GM12878 (cell line): ENCODE measurements at regions not wholly inside any gene's neighbourhood (a gene's known extent, or its start where the extent isn't known, plus 50 kb on each side); places are given as distances from the start of the nearest gene placed in this dataset.

Experiments used
- CEBPZ ChIP-seq: fragments of 150-350 bp; IDR thresholded peaks from 2 replicates; pipeline ENCODE4 v1.6.1; 2016; ENCODE audit warnings: low read depth, low read length
- EED ChIP-seq: sonication (generic); IDR thresholded peaks from 2 replicates; pipeline ENCODE4 v1.6.1; 2016; ENCODE audit warnings: antibody characterized with exemption, low read depth
- HDGF ChIP-seq: fragments of 450-650 bp; IDR thresholded peaks from 2 replicates; pipeline ENCODE4 v1.6.1; 2016; ENCODE audit warnings: antibody characterized with exemption
- KDM1A ChIP-seq: fragments of 200-600 bp; sonication (generic); IDR thresholded peaks from 2 replicates; pipeline ENCODE4 v1.6.1; 2016; ENCODE audit warnings: borderline replicate concordance
- NFIC ChIP-seq: IDR thresholded peaks from 2 replicates; pipeline ENCODE4 v1.6.1; 2012; ENCODE audit warnings: low read depth, mild to moderate bottlenecking, inconsistent platforms, low read length, moderate library complexity
- NR2C2 ChIP-seq: IDR thresholded peaks from 2 replicates; pipeline ENCODE4 v1.6.1; 2011; ENCODE audit warnings: borderline replicate concordance, low read depth; ENCODE audit not compliant: control insufficient read depth, insufficient read length
- RCOR1 ChIP-seq: conservative IDR thresholded peaks from 2 replicates; pipeline ENCODE4 v1.6.1; 2012; ENCODE audit warnings: low read depth, low read length, improper control_type of control experiment
- RELB ChIP-seq: fragments of 450-650 bp; IDR thresholded peaks from 2 replicates; pipeline ENCODE4 v1.6.1; 2017; ENCODE audit warnings: low read depth, mild to moderate bottlenecking, moderate library complexity
- SUZ12 ChIP-seq: fragments of 200-600 bp; sonication (generic); IDR thresholded peaks from one replicate; pipeline ENCODE4 v1.6.1; 2018; ENCODE audit warnings: antibody characterized with exemption, mild to moderate bottlenecking; ENCODE audit not compliant: unreplicated experiment
- TAF1 ChIP-seq: IDR thresholded peaks from 2 replicates; pipeline ENCODE4 v1.6.1; 2011; ENCODE audit warnings: mild to moderate bottlenecking, low read depth, low read length, borderline replicate concordance
- ZNF274 ChIP-seq: IDR thresholded peaks from one replicate; pipeline ENCODE4 v1.8.0; 2011; ENCODE audit not compliant: insufficient read length, insufficient read depth

GRCh38 chr5:175159956-175160355, 284.0 kb downstream of the DRD1 start (continued):
- TF ChIP-seq SUZ12 (no peak), RCOR1 (no peak), EED (no peak), CEBPZ (no peak), ZNF274 (no peak), KDM1A (no peak), NFIC (no peak), NR2C2 (no peak), HDGF (no peak), RELB (no peak), TAF1 (no peak)
